Activated T-helper 2 cell treated with anti-CD3 and anti-CD28 coated beads, Interferon-gamma antibody, Interleukin-2, Interleukin-4, amounts not matched to agents 10 μg/mL and 5 μg/mL and 100 μg/mL, durations not matched to agents 14 hours and 24 hours and 36 hours (primary cell): ENCODE measurements at regions not wholly inside any gene's neighbourhood (a gene's known extent, or its start where the extent isn't known, plus 50 kb on each side); places are given as distances from the start of the nearest gene placed in this dataset.
A peak's percentile ranks its signal among the peaks of the same experiment; 100 is the strongest.

Source experiments
- DNase-seq: peaks from one replicate; pipeline ENCODE4 v3.0.0; 2021; ENCODE audit warnings: low spot score
- H3K27ac Mint-ChIP-seq: one replicate; pipeline ENCODE4 v1.8.0; 2021; ENCODE audit warnings: mixed read lengths
- H3K27me3 Mint-ChIP-seq: one replicate; pipeline ENCODE4 v1.8.0; 2021; ENCODE audit warnings: low read depth, mixed read lengths
- H3K36me3 Mint-ChIP-seq: one replicate; pipeline ENCODE4 v1.8.0; 2021; ENCODE audit warnings: low read depth, mixed read lengths
- H3K4me1 Mint-ChIP-seq: one replicate; pipeline ENCODE4 v1.8.0; 2021; ENCODE audit warnings: low read depth, mixed read lengths
- H3K4me3 Mint-ChIP-seq: one replicate; pipeline ENCODE4 v1.8.0; 2021; ENCODE audit warnings: low read depth, mild to moderate bottlenecking, moderate library complexity, mixed read lengths
- H3K9me3 Mint-ChIP-seq: one replicate; pipeline ENCODE4 v1.8.0; 2021; ENCODE audit warnings: mixed read lengths
- intact Hi-C: fragments of 100-400 bp; cut with micrococcal nuclease; formaldehyde crosslinking; loops from one replicate; pipeline ENCODE4 v1.15.1; 2023

DNA sequence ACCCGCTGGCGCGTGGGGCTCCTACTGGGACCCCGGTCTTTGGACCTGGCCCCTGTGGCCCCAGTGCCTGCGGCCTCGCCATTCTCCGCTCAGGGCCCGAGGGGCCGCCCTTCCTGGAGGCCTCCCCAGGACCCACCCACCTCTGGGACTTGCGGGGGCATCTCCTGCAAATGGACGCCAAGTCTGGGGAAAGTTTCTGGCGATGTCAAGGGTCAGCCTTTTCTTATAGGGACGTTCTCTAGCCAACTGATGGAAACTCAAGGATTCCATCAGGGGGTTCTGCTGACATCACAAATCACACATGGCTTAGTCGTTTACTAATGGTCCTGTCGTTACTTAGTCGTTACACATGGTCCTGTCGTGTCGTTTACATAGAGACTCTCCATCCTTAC, 57.7 kb upstream of the RHOBTB1 start:
- DNase-seq = no peak
- intact Hi-C loops = no loop called here
- no peaks in the 10 kb centered on the region for H3K9me3 Mint-ChIP-seq
- H3K36me3 Mint-ChIP-seq = no peaks in the 10 kb centered on the region
- H3K27ac Mint-ChIP-seq = no peak overlapping the region
- peaks cover 71% of the 10 kb centered on the region for H3K27me3 Mint-ChIP-seq
- H3K4me3 Mint-ChIP-seq = peak overlapping the region; percentile 42
- peaks cover 2% of the 10 kb centered on the region for H3K4me1 Mint-ChIP-seq

DNA sequence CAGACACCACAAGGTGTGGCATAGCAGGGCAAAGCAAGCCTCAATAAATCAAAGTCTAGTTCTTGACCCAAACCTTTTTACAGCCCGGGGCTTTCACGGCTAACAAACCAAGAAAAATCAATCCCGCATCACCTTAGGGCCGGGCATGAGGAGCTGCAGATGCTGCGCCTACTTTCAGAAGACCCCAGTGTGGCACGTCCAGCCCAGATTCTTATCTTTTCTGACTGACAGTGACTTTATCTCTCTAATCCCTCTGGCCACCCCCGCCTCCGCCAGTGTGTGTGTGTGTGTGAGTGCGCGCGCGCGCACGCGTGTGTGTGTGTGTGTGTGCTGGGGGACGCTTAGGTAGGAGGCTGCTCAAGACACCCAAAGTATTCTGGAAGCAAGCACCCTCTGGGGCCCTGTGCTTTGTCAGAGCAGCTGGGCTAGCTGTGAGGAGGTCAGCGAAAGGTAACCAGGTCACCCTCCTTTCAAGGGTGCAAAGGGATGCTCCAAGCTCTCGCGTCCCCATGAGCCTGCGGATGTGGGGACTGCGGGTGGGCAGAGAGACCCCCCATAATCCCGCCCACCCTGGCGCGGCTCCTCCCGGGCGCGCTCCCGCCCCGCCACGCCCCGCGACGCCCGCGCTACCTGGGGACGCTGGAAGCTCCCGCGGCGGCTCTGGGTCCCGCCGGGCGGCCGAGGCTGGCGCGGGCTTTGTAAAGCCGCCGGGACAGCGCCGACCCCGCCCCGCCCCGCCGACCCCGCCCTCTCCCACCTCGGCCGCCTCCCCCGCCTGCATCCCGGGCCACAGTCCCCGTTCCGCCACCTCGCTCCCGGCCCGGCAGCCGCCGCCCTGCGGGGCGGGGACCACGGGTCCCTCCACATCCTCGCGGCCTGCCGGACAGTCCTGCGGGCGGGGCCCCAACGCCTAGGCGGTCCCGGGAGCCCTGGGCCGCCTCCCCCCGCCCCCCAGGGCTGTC, 57.1 kb upstream of the RHOBTB1 start:
- Mint-ChIP-seq H3K9me3 (no peaks in the 10 kb centered on the region), H3K36me3 (no peaks in the 10 kb centered on the region), H3K27ac (no peak overlapping the region), H3K27me3 (peaks cover 75% of the 10 kb centered on the region), H3K4me3 (peak overlapping the region; percentile 43), H3K4me1 (peaks cover 2% of the 10 kb centered on the region)
- DNase-seq = no peak
- intact Hi-C loops = no loop called here

DNA sequence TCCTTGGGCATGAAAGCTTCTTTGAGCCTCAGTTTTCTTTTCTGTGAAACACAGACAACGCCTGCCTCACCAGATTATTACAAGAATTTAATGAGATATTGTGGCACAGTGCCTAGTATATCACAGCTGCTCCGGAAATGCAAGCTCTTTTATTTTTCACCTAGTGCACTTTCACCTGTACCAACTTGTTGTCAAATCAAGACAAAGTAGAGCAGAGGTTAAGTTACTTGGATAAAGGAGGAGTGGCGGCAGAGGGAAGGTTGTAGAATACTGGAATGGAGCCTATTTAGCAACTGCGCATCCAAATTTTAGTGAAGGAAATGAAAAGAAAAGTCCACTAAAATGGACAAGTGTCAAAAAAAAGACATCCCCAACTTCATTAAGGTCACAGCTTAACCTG, 54.9 kb upstream of the RHOBTB1 start:
- peaks cover 2% of the 10 kb centered on the region for H3K4me1 Mint-ChIP-seq
- intact Hi-C loops = no loop called here
- H3K27ac Mint-ChIP-seq = no peak overlapping the region
- H3K4me3 Mint-ChIP-seq = no peak overlapping the region
- peaks cover 60% of the 10 kb centered on the region for H3K27me3 Mint-ChIP-seq
- DNase-seq = no peak
- no peaks in the 10 kb centered on the region for H3K36me3 Mint-ChIP-seq
- H3K9me3 Mint-ChIP-seq = no peaks in the 10 kb centered on the region

DNA sequence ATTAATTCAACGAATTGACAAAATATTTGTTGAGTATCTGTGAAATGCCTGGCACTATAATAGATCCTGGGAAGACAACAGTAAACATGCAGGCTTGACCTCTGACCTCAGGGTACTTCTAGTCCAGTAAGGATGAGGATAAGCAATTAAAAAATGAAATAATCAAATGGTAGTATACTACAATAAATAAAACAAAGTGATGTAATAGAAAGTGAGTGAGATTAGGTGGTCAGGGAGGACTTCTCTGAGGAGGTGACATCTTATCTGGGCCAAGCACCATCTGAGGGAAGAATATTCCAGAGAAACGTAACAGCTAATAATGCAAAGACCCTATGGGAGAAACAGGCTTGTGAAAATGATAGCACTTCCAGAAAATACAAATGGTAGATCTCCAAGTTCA, 50.1 kb upstream of the RHOBTB1 start:
- Mint-ChIP-seq H3K27ac (no peak overlapping the region), H3K4me1 (peaks cover 3% of the 10 kb centered on the region), H3K4me3 (no peak overlapping the region), H3K36me3 (no peaks in the 10 kb centered on the region), H3K9me3 (no peaks in the 10 kb centered on the region), H3K27me3 (peaks cover 31% of the 10 kb centered on the region)
- DNase-seq = no peak
- intact Hi-C loops = no loop called here
